ENCODE measurements at regions not wholly inside any gene's neighbourhood (a gene's known extent, or its start where the extent isn't known, plus 50 kb on each side); places are given as distances from the start of the nearest gene placed in this dataset.
A peak's percentile ranks its signal among the peaks of the same experiment; 100 is the strongest.

DNA sequence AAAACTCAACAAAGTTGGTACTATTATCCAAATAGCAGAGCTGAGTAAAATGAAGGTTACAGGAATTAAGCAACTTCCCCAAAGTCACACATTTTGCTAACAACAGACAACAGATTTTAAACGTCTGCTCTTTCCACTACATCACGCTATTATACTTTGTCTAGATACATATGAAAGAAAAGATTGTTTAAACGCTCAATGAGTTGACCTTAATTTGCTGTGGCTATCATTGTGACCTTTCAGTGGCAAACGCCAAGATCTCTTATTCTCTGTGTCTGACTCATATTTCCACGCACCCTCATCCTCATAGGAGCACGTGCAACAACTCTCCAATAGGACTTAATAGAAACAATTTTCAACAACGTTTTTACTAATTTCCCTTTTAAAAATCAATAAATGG lies 540.1 kb downstream of the MAFB start (continued):
- TF ChIP-seq, protein P1, sequence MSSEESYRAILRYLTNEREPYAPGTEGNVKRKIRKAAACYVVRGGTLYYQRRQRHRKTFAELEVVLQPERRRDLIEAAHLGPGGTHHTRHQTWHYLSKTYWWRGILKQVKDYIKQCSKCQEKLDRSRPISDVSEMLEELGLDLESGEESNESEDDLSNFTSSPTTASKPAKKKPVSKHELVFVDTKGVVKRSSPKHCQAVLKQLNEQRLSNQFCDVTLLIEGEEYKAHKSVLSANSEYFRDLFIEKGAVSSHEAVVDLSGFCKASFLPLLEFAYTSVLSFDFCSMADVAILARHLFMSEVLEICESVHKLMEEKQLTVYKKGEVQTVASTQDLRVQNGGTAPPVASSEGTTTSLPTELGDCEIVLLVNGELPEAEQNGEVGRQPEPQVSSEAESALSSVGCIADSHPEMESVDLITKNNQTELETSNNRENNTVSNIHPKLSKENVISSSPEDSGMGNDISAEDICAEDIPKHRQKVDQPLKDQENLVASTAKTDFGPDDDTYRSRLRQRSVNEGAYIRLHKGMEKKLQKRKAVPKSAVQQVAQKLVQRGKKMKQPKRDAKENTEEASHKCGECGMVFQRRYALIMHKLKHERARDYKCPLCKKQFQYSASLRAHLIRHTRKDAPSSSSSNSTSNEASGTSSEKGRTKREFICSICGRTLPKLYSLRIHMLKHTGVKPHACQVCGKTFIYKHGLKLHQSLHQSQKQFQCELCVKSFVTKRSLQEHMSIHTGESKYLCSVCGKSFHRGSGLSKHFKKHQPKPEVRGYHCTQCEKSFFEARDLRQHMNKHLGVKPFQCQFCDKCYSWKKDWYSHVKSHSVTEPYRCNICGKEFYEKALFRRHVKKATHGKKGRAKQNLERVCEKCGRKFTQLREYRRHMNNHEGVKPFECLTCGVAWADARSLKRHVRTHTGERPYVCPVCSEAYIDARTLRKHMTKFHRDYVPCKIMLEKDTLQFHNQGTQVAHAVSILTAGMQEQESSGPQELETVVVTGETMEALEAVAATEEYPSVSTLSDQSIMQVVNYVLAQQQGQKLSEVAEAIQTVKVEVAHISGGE (tag by site-specific recombination; conservative IDR thresholded peaks at IDR 0.05; ENCODE audit: low read depth): no peak
- no peak for TF ChIP-seq ZNF114 (tag by site-specific recombination; IDR thresholded peaks at IDR 0.05)
- no peak for TF ChIP-seq ZNF768 (tag by site-specific recombination; IDR thresholded peaks at IDR 0.05)
- TF ChIP-seq, protein P2, sequence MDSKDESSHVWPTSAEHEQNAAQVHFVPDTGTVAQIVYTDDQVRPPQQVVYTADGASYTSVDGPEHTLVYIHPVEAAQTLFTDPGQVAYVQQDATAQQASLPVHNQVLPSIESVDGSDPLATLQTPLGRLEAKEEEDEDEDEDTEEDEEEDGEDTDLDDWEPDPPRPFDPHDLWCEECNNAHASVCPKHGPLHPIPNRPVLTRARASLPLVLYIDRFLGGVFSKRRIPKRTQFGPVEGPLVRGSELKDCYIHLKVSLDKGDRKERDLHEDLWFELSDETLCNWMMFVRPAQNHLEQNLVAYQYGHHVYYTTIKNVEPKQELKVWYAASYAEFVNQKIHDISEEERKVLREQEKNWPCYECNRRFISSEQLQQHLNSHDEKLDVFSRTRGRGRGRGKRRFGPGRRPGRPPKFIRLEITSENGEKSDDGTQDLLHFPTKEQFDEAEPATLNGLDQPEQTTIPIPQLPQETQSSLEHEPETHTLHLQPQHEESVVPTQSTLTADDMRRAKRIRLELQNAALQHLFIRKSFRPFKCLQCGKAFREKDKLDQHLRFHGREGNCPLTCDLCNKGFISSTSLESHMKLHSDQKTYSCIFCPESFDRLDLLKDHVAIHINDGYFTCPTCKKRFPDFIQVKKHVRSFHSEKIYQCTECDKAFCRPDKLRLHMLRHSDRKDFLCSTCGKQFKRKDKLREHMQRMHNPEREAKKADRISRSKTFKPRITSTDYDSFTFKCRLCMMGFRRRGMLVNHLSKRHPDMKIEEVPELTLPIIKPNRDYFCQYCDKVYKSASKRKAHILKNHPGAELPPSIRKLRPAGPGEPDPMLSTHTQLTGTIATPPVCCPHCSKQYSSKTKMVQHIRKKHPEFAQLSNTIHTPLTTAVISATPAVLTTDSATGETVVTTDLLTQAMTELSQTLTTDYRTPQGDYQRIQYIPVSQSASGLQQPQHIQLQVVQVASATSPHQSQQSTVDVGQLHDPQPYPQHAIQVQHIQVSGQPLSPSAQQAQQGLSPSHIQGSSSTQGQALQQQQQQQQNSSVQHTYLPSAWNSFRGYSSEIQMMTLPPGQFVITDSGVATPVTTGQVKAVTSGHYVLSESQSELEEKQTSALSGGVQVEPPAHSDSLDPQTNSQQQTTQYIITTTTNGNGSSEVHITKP (tag by site-specific recombination; IDR thresholded peaks at IDR 0.05): no peak
- TF ChIP-seq ZNF16 (tag by site-specific recombination; IDR thresholded peaks at IDR 0.05; ENCODE audit: low read depth): no peak
- TF ChIP-seq ZNF791 (tag by site-specific recombination; IDR thresholded peaks at IDR 0.05): no peak

GRCh38 chr20:40146071-40146470 lies 543.0 kb downstream of the MAFB start:
- no peaks in the 10 kb centered on the region for H3K4me1 ChIP-seq (ENCODE audit: control insufficient read depth, insufficient read depth, low read length)
- H3K36me3 ChIP-seq (ENCODE audit: control insufficient read depth in 2 of 2, insufficient read depth in 1 of 2, low read length in 2 of 2): no peaks in the 10 kb centered on the region
- H3K9me3 ChIP-seq (ENCODE audit: control insufficient read depth, insufficient read depth, low read depth, low read length): no peaks in the 10 kb centered on the region
- no peak overlapping the region for H3K27ac ChIP-seq (ENCODE audit: extremely low read depth, low read depth, low read length)
- H3K4me3 ChIP-seq (ENCODE audit: low read depth, low read length): no peak overlapping the region
- CTCF ChIA-PET: interaction anchor here (0.7 to 1.7 kb wide), 2 partner anchors 14 to 104 kb away, joined by 3 to 6 read pairs; no protein-coding TSS in a partner anchor
- POLR2A ChIA-PET: no interaction called here
- TF ChIP-seq EGR2 (tag by site-specific recombination; IDR thresholded peaks at IDR 0.05; ENCODE audit: low read depth) (peak; percentile 30; the same call in 1 of the 2 replicates), ZNF292 (tag by site-specific recombination; IDR thresholded peaks at IDR 0.05; ENCODE audit: borderline replicate concordance, low read depth) (no peak), ZNF404 (tag by site-specific recombination; IDR thresholded peaks at IDR 0.05) (no peak)

GRCh38 chr20:40144581-40144980 lies 544.5 kb downstream of the MAFB start:
- H3K9me3 ChIP-seq (ENCODE audit: control insufficient read depth, insufficient read depth, low read depth, low read length): no peaks in the 10 kb centered on the region
- ChIA-PET CTCF (interaction anchor here (1.7 kb wide), 1 partner anchor 15 kb away, joined by 6 read pairs; no protein-coding TSS in a partner anchor), POLR2A (no interaction called here)
- TF ChIP-seq, protein P3, sequence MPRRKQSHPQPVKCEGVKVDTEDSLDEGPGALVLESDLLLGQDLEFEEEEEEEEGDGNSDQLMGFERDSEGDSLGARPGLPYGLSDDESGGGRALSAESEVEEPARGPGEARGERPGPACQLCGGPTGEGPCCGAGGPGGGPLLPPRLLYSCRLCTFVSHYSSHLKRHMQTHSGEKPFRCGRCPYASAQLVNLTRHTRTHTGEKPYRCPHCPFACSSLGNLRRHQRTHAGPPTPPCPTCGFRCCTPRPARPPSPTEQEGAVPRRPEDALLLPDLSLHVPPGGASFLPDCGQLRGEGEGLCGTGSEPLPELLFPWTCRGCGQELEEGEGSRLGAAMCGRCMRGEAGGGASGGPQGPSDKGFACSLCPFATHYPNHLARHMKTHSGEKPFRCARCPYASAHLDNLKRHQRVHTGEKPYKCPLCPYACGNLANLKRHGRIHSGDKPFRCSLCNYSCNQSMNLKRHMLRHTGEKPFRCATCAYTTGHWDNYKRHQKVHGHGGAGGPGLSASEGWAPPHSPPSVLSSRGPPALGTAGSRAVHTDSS (tag by site-specific recombination; IDR thresholded peaks at IDR 0.05): no peak
- peak; percentile 49; the same call in 1 of the 2 replicates for TF ChIP-seq EGR2 (tag by site-specific recombination; IDR thresholded peaks at IDR 0.05; ENCODE audit: low read depth)
- TF ChIP-seq ZNF561 (tag by site-specific recombination; IDR thresholded peaks at IDR 0.05; ENCODE audit: borderline replicate concordance): no peak
- TF ChIP-seq ZNF792 (tag by site-specific recombination; IDR thresholded peaks at IDR 0.05): no peak
- no peak overlapping the region for H3K27ac ChIP-seq (ENCODE audit: extremely low read depth, low read depth, low read length)
- no peaks in the 10 kb centered on the region for H3K4me1 ChIP-seq (ENCODE audit: control insufficient read depth, insufficient read depth, low read length)
- no peak overlapping the region for H3K4me3 ChIP-seq (ENCODE audit: low read depth, low read length)
- H3K36me3 ChIP-seq (ENCODE audit: control insufficient read depth in 2 of 2, insufficient read depth in 1 of 2, low read length in 2 of 2): no peaks in the 10 kb centered on the region

Data from HEK293 (cell line).